ENCODE measurements at regions not wholly inside any gene's neighbourhood (a gene's known extent, or its start where the extent isn't known, plus 50 kb on each side); places are given as distances from the start of the nearest gene placed in this dataset.

- DNase-seq (peak; percentile 89), ATAC-seq (peak; percentile 77 to 87)
- intact Hi-C loops (cut with DNase I) = no loop called here
Observed at GRCh38 chr3:193982258-193982659, 153.7 kb upstream of the HES1 start.

DNA sequence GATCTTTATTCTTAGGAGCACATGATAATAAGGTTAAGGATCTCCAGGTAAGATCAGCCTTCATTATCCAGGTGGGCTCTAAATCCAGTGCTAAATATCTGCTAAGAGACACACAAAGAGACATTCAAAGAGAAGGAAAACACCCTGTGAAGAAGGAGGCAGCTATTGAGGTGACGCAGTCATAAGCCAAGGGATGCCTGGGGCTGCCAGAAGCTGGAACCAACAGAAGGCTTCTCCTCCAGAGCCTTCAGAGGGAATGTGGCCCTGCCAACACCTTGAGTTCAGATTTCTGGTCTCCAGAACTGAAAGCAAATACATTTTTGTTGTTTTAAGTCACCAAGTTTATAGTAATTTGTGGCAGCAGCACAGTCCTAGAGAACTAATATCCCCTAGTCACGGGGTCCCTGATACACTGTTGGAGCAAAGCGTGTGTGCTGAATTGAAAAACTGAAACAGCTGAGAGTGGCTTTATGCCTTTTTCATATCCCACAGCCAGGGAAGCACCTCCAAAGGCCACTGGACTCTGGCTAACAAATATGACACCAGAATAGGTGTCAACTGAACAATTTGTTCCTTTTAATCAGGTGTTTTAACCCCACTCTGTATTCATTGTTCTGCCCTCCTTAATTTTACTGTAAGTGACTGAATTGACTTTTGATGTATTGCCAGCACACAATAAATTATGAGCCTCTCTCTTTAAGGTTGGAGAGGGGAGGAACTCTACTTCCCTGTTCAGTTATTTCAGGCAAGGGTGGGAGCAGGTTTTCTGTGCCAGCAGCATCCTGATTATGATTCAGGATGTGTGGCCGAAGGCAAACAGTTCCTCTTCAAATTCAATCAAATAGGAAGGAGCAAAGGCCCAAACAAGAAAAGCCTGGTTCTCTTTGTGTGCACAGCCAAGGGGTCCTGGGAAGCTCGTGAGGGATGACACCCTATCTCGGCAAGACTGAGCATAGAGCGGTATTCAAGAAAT, 151.8 kb upstream of the HES1 start:
- ATAC-seq (no peak), DNase-seq (no peak)
- intact Hi-C loops (cut with DNase I) = no loop called here

DNA sequence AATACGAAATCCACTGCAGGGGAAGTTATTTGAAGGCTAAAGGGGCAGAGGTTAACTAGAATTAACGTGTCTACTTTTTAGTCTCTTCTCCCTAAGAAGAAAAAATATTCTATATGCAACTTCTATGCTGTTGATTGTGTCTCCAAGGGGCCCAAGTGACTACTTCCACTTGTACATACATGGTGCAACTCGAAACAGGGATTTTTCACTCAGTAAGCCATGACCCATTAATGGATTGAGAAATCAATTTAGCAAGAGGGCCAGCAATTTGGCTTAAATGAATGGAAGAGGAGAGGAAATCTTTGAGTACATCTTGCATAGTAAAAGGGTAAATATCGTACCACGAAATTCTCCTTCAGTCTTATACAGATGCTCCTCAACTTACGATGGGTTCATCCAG, 151.1 kb upstream of the HES1 start:
- intact Hi-C loops (cut with DNase I) = no loop called here
- ATAC-seq (no peak), DNase-seq (no peak)

- DNase-seq (no peak), ATAC-seq (no peak)
- intact Hi-C loops (cut with DNase I) = no loop called here
Observed at GRCh38 chr3:193987186-193987585, 148.8 kb upstream of the HES1 start.

DNA sequence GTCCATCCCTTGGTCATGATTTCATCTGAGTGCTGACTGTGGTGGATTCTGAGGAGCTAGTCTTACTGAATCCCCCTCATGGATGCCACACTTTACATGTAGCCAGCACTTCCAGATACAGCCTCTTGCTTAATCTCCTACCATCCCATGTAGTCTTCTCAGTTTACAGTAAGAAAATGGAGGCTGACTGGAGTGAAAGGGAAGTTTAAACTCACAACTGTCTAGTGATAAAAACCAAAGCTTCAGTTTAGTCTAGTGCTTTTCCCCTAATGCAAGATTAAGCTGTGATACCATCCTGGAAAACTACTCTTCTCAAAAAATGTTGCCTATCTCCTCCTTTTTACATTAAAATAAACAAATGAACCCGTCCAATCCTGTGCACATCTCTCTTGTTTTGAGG, 146.8 kb upstream of the HES1 start:
- ATAC-seq = no peak
- intact Hi-C loops (cut with DNase I) = no loop called here
- DNase-seq = no peak

- no peak for ATAC-seq
- DNase-seq = no peak
- intact Hi-C loops (cut with DNase I) = no loop called here
Observed at GRCh38 chr3:193991666-193992424, 144.1 kb upstream of the HES1 start.

DNA sequence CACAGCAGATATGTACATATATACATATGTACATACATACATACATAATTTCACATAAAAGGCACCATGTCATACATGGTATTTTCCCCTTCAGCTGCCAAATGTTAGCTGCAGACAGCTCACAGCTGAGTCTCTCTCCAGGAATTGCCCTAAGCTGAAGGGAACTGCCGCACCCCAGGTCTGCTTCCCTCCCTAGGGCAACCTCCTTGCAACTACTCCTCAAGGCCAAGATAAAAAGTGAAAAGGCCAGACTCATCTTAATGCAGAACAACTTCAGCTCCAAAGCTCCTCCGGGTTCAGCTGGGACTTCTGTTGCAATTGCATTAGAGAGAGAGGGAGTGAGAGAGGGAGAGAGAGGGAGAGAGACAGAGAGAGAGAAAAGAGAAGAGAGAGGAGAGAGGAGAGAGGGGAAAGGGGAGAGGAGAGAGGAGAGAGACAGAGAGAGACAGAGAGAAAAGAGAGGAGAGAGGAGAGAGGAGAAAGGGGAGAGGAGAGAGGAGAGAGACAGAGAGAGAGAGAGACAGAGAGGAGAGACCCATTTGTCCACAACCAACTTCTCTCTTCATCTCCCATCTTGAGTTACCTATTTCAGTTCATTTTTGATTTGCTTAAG, 143.4 kb upstream of the HES1 start:
- intact Hi-C loops (cut with DNase I) = no loop called here
- no peak for DNase-seq
- ATAC-seq = no peak

GRCh38 chr3:193996221-193996620, 139.7 kb upstream of the HES1 start:
- intact Hi-C loops (cut with DNase I) = no loop called here
- peak; percentile 29 to 48 for ATAC-seq
- no peak for DNase-seq

DNA sequence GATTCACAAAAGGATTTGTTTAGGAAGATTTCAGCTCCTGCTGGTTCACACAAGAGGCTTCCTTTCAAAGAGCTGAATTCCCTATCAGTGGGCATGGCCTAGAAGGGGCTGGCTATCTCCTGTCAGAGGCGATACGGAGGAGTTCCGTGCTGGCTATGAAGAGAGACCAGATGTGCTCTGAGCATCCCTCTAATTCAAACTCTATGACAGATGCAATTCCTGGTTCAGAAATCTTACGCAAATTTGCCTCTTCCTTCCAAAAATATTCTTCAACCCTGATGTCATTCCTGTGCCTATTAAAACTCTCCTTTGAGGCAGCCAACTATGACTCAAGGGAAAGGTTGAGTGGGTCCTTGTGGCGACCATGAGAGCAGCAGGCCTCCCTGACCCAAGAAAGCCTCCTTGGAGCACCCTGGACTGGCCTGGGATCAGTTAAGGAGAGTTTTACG, 139.3 kb upstream of the HES1 start:
- ATAC-seq = peak in 1 of 2 donors; percentile 33
- intact Hi-C loops (cut with DNase I) = no loop called here
- no peak for DNase-seq

- ATAC-seq (peak; percentile 71), DNase-seq (no peak)
Observed at GRCh38 chr3:193997228-193998122, 138.5 kb upstream of the HES1 start.

GRCh38 chr3:193998123-193998448, 137.9 kb upstream of the HES1 start:
- intact Hi-C loops (cut with DNase I) = no loop called here
- no peak for ATAC-seq
- no peak for DNase-seq

More at GRCh38 chr3:193997228-193998122, 138.5 kb upstream of the HES1 start:
- intact Hi-C loops (cut with DNase I) = no loop called here

DNA sequence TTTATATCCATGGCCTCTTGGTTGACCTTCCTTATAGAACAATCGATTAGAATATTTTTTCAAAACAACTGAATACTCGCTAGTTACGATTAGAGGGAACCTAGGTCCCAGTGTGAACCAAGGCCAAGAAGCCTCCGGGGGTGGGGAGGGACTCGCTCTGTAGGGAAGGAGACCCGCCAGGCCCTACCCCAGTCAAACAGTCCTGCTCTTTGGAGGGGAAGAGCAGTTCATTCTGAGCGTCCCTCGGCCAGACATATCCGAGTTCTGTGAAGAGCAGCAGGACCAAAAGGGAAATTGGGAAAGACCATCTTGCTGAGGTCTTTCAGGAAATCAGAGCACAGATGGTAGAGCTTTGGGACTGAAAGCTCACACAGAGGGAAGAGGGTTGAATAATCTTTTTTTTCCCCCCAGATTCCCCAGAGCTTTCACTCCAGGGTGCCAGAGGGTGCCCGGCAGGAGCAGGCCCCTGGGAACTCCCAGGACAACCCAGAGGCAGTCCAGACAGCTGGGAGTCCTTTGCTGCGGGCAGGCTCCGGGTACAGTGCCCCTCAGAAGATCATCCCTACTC, 137.2 kb upstream of the HES1 start:
- intact Hi-C loops (cut with DNase I) = no loop called here
- ATAC-seq (no peak), DNase-seq (no peak)

GRCh38 chr3:194000100-194000499, 135.8 kb upstream of the HES1 start:
- intact Hi-C loops (cut with DNase I) = loop anchor here (5.0 to 10.0 kb wide), 7 partner anchors 72 to 317 kb away; partner anchors contain the start of gene HES1 (in 2 of the 2)
- no peak for ATAC-seq
- DNase-seq = no peak

- intact Hi-C loops (cut with DNase I) = loop anchor here (5.0 to 10.0 kb wide), 7 partner anchors 72 to 317 kb away; partner anchors contain the start of gene HES1 (in 2 of the 2)
- DNase-seq (no peak), ATAC-seq (no peak)
Observed at GRCh38 chr3:194000712-194001111, 135.2 kb upstream of the HES1 start.

DNA sequence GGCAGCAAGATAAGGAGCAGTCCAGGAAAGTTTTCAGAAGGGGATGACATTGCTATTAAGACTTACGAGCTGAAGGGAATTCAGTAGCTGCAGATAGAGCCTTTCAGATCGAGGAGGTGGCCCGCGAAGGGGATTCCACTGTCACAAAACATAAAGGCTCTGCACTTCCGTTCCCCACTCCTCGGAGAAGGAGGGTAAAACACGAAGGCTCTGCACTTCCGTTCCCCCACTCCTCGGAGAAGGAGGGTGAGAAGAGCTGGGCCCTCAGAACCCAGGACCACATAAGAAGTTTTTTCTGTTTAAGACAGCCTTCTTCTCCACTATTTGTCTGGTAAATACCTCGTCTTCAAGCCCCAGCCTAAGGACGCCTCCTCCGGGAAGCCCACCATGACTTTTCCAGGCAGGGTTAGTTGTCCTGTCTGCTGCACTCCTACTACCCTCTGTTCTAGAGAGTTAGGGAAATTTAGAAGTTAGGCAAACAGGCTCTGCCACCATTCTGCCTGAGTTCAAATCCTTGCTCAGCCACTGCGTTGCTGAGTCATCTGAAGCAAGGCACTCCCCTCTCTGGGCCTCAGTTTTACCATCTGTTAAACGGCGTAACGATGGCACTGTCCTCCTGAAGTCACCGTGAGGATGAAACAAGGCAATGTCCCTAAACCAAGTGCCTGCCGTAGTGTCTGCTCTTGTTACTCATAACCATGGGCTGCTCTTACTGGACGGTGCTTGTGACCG, 134.1 kb upstream of the HES1 start:
- DNase-seq (no peak), ATAC-seq (no peak)
- intact Hi-C loops (cut with DNase I) = loop anchor here (5.0 to 10.0 kb wide), 7 partner anchors 70 to 315 kb away; partner anchors contain the start of gene HES1 (in 2 of the 2)

DNA sequence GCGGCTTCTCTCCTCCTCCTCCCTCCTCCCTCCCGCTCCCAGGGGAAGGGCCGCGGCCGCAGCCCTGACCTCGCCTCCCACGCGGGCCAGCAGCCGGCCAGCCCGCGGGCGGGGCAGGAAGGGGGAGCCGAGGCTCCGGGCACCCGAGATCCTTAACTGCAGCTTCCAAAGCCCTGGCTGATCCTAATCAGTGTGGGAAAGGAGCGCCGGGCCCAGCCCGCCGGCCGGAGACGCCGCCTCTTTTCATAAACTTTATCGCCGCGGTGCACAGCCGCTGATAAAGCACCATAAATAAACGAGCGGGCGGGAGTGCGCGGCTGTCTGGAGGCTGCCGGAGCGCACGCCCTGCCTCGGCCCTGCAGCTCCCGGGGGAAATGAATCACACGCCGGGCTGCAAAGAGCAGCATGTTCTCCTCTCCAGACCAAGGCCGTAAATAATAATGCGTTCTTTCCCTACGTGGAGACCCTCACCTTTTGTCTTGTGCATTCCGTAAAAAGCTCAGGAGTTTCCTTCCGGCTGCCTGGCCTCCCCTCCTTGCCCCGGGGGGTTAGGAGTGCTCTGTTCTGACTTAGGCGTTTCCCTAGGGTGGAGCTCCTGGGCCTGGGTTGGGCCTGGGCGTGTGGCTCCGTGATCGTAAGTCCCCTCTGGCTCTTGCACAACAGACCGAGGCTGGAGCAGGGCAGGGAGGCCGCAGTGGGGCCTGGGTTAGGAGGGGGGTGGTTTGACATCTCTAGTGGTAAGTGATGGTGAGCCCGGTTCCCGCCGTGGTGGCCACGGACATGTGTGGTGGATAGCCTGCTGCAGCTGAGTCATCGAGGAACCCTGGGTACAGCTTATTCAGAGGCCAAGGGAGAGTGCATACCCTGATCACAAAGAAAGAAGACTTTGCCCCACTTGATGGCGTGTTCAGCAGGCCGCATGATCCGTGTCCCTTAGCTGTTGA, 132.6 kb upstream of the HES1 start:
- DNase-seq (peak; percentile 93), ATAC-seq (peak; percentile 91 to 94)
- intact Hi-C loops (cut with DNase I) = loop anchor here (5.0 to 10.0 kb wide), 7 partner anchors 69 to 314 kb away; partner anchors contain the start of gene HES1 (in 2 of the 2)
